PC-9 (cell line): ENCODE measurements at regions not wholly inside any gene's neighbourhood (a gene's known extent, or its start where the extent isn't known, plus 50 kb on each side); places are given as distances from the start of the nearest gene placed in this dataset.

Experiments used
- CTCF ChIP-seq: fragments of 200-600 bp; sonication (generic); conservative IDR thresholded peaks from 2 replicates; pipeline ENCODE4 v1.6.1; 2017; ENCODE audit warnings: mixed run types, antibody characterized with exemption, mild to moderate bottlenecking, moderate library complexity
- EZH2 ChIP-seq: fragments of 200-600 bp; sonication (generic); IDR thresholded peaks from 2 replicates; pipeline ENCODE4 v1.8.0; 2017; ENCODE audit warnings: antibody characterized with exemption, low read depth

DNA sequence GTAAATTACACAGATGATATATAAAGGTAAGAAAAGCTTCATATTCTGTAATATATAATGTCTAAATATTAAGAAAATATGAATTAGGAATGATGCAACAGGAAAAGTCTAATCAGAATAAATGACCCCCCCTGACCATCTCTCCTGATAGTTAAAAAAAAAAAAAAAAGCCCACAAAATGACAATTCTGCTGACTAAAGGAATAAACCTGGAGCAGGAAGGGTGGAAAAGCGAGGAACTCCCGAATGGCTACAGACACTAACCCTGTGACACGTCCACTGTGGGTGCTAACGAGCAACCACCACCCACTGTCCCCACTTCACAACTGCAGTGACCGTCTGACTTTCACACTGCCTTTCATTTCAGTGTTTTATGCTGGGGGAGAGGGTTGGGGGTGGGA is 67.6 kb upstream of the FOXQ1 start:
- no peak for TF ChIP-seq CTCF
- no peak for TF ChIP-seq EZH2
